ENCODE measurements at regions not wholly inside any gene's neighbourhood (a gene's known extent, or its start where the extent isn't known, plus 50 kb on each side); places are given as distances from the start of the nearest gene placed in this dataset.

DNA sequence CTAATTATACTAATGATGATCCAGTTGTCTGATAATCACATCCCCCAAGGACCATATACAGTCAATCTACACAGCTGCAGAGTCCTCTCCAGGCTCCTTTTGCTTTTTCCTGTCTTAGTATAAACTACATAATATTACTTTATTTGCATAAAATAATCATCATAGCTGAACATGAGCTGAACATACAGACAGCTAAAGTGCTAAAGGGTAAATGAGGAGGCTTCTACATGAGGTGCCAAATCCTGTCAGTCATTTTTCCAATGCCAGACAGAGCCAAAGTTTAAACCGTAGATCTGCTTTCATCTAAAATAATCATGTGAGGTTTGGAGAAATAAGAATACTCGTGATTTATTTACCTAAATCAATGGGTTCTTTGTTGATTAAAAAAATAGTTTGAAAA, 1530.1 kb upstream of the PABPC4L start:
- TF ChIP-seq, protein P1, sequence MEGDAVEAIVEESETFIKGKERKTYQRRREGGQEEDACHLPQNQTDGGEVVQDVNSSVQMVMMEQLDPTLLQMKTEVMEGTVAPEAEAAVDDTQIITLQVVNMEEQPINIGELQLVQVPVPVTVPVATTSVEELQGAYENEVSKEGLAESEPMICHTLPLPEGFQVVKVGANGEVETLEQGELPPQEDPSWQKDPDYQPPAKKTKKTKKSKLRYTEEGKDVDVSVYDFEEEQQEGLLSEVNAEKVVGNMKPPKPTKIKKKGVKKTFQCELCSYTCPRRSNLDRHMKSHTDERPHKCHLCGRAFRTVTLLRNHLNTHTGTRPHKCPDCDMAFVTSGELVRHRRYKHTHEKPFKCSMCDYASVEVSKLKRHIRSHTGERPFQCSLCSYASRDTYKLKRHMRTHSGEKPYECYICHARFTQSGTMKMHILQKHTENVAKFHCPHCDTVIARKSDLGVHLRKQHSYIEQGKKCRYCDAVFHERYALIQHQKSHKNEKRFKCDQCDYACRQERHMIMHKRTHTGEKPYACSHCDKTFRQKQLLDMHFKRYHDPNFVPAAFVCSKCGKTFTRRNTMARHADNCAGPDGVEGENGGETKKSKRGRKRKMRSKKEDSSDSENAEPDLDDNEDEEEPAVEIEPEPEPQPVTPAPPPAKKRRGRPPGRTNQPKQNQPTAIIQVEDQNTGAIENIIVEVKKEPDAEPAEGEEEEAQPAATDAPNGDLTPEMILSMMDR (conservative IDR thresholded peaks at IDR 0.05): no peak
- no peak for TF ChIP-seq EZH2 (IDR thresholded peaks at IDR 0.05; ENCODE audit: low read depth)

Data from PC-9 (cell line).